ENCODE measurements at regions not wholly inside any gene's neighbourhood (a gene's known extent, or its start where the extent isn't known, plus 50 kb on each side); places are given as distances from the start of the nearest gene placed in this dataset.

GRCh38 chr2:75764611-75765010 lies 53.9 kb upstream of the GCFC2 start:
- TF ChIP-seq CTCF (IDR thresholded peaks at IDR 0.05) (no peak), POLR2A (IDR thresholded peaks at IDR 0.05) (no peak), EP300 (IDR thresholded peaks at IDR 0.05) (no peak)
